MM.1S (cell line): ENCODE measurements at regions not wholly inside any gene's neighbourhood (a gene's known extent, or its start where the extent isn't known, plus 50 kb on each side); places are given as distances from the start of the nearest gene placed in this dataset.

Source experiments
- CTCF ChIP-seq: fragments of 300-600 bp; sonication (generic); IDR thresholded peaks from 2 replicates; pipeline ENCODE4 v1.5.1; 2016; ENCODE audit warnings: antibody characterized with exemption, low read length, mixed read lengths
- EZH2 ChIP-seq: fragments of 300-600 bp; sonication (generic); optimal IDR thresholded peaks from 2 replicates; pipeline ENCODE3; 2017; ENCODE audit warnings: low read depth, mild to moderate bottlenecking, antibody characterized with exemption, low read length, mixed read lengths
- EZH2phosphoT487 ChIP-seq: fragments of 300-600 bp; sonication (generic); IDR thresholded peaks from 2 replicates; pipeline ENCODE4 v1.6.1; 2018; ENCODE audit warnings: antibody characterized with exemption, low read length

- TF ChIP-seq CTCF, result no peak
- no peak for TF ChIP-seq EZH2
- TF ChIP-seq EZH2phosphoT487, result no peak
Observed at GRCh38 chr10:108411894-108412293, 1247.4 kb upstream of the SORCS1 start.
